Kidney (tissue), 13 donors: ENCODE measurements at regions not wholly inside any gene's neighbourhood (a gene's known extent, or its start where the extent isn't known, plus 50 kb on each side); places are given as distances from the start of the nearest gene placed in this dataset.

Experiments used
- DNase-seq, 5 donors: peaks; one replicate each; pipeline ENCODE4 v3.0.0-alpha.2; 2013 to 2020
- FAIRE-seq: peaks from 2 replicates; lab custom pipeline; 2012; peaks lifted over from hg19 to GRCh38; lab: Jason Lieb, UNC
- H3K27ac ChIP-seq, 2 donors: one replicate each; pipeline ENCODE4 v1.7.0; 2013; ENCODE audit warnings: low read depth in 2 of 2, low read length in 2 of 2, inconsistent platforms in 1 of 2
- H3K27me3 ChIP-seq: one replicate; pipeline ENCODE4 v1.7.1; 2013; ENCODE audit warnings: low read length, inconsistent platforms; ENCODE audit not compliant: control insufficient read depth, insufficient read depth
- H3K36me3 ChIP-seq, 3 donors: one replicate each; pipeline versions ENCODE4 v1.7.0 to v1.7.1; 2013; ENCODE audit warnings: low read length in 3 of 3, control low read depth in 1 of 3, inconsistent platforms in 1 of 3; ENCODE audit not compliant: insufficient read depth in 3 of 3, control insufficient read depth in 2 of 3
- H3K4me1 ChIP-seq, 3 donors: one replicate each; pipeline versions ENCODE4 v1.7.0 to v1.7.1; 2013; ENCODE audit warnings: low read length in 3 of 3, inconsistent platforms in 1 of 3, low read depth in 1 of 3; ENCODE audit not compliant: control insufficient read depth in 2 of 3, insufficient read depth in 2 of 3
- H3K4me3 ChIP-seq, 3 donors: one replicate each; pipeline versions ENCODE4 v1.7.0 to v1.8.1; 2013; ENCODE audit warnings: low read length in 3 of 3, control low read depth in 1 of 3, inconsistent platforms in 1 of 3
- H3K9ac ChIP-seq, 3 donors: one replicate each; pipeline versions ENCODE4 v1.7.0 to v1.7.1; 2013; ENCODE audit warnings: low read length in 3 of 3, control low read depth in 1 of 3, inconsistent platforms in 1 of 3
- H3K9me3 ChIP-seq, 3 donors: one replicate each; pipeline versions ENCODE4 v1.7.0 to v1.7.1; 2013; ENCODE audit warnings: low read length in 3 of 3, control low read depth in 1 of 3, inconsistent platforms in 1 of 3; ENCODE audit not compliant: control insufficient read depth in 2 of 3, insufficient read depth in 1 of 3
- CTCF ChIP-seq: IDR thresholded peaks from 3 replicates; pipeline ENCODE4 v1.5.1; 2012; ENCODE audit warnings: mild to moderate bottlenecking, moderate library complexity, borderline replicate concordance; ENCODE audit not compliant: insufficient read depth; ENCODE audit errors: extremely low read depth
- intact Hi-C: fragments of 100-400 bp; cut with DNase I; formaldehyde crosslinking; loops from one replicate; pipeline ENCODE4 v1.11.1; 2022
- donor health status: control.
- donor health status: control.
- donor health status: control.
- donor health status: control.
- donor health status: control.
- donor health status: DM: yes; HTN: yes; CAD: no.
- donor health status: Normal renal cell carcinoma (clear cell type).

GRCh38 chr7:128168667-128169210 lies 72.3 kb upstream of the LEP start:
- Histone ChIP-seq H3K27ac (no peak overlapping the region), H3K9ac (no peak overlapping the region), H3K36me3 (no peaks in the 10 kb centered on the region), H3K4me3 (peak overlapping the region in 2 of 3 donors; percentile 17 to 39), H3K4me1 (peaks cover 0 to 12% (median 0%) of the 10 kb centered on the region in 3 donors), H3K27me3 (peaks cover 21% of the 10 kb centered on the region), H3K9me3 (no peaks in the 10 kb centered on the region)
- peak; percentile 79 to 89 (median 87) for DNase-seq
- TF ChIP-seq CTCF: no peak
- intact Hi-C loops: no loop called here
- no peak for FAIRE-seq

DNA sequence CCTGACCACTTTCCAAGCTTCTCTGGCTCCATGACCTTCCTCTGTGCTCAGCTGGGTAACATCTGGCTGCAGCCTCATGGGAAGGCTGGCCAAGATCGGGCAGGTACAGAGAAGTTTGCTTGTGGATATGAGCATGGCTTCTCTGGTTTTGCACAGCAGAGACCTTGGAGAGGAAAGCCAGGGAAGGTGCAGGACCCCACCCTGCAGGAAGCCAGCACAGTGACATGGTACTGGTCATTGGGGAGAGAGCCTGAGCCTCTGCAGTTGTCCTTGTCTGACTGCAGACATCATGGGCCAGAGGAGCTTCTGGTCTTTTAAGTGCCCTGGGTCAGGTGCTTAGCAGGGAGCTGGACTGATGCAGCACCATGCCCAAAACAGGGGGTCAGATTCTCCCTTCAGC lies 70.6 kb upstream of the LEP start:
- Histone ChIP-seq H3K4me1 (peaks cover 0 to 11% (median 0%) of the 10 kb centered on the region in 3 donors), H3K4me3 (no peak overlapping the region), H3K9ac (no peak overlapping the region), H3K27me3 (peaks cover 13% of the 10 kb centered on the region), H3K36me3 (no peaks in the 10 kb centered on the region), H3K9me3 (no peaks in the 10 kb centered on the region), H3K27ac (no peak overlapping the region)
- intact Hi-C loops: no loop called here
- TF ChIP-seq CTCF: no peak
- no peak for FAIRE-seq
- DNase-seq: peak in 1 of 5 donors; percentile 25

GRCh38 chr7:128171342-128171918 lies 69.6 kb upstream of the LEP start:
- intact Hi-C loops: no loop called here
- H3K36me3 ChIP-seq: no peaks in the 10 kb centered on the region
- no peaks in the 10 kb centered on the region for H3K9me3 ChIP-seq
- H3K4me3 ChIP-seq: no peak overlapping the region
- no peak overlapping the region for H3K27ac ChIP-seq
- no peak overlapping the region for H3K9ac ChIP-seq
- no peak for FAIRE-seq
- H3K4me1 ChIP-seq: peaks cover 0 to 9% (median 0%) of the 10 kb centered on the region in 3 donors
- peaks cover 6% of the 10 kb centered on the region for H3K27me3 ChIP-seq
- no peak for DNase-seq
- TF ChIP-seq CTCF: no peak

- Histone ChIP-seq H3K9ac (no peak overlapping the region), H3K4me1 (peaks cover 0 to 9% (median 0%) of the 10 kb centered on the region in 3 donors), H3K9me3 (no peaks in the 10 kb centered on the region), H3K36me3 (no peaks in the 10 kb centered on the region), H3K4me3 (no peak overlapping the region), H3K27me3 (peaks cover 6% of the 10 kb centered on the region), H3K27ac (no peak overlapping the region)
- FAIRE-seq (no peak), DNase-seq (no peak)
- intact Hi-C loops: no loop called here
- TF ChIP-seq CTCF: no peak
Observed at GRCh38 chr7:128172151-128172550, 68.9 kb upstream of the LEP start.
